Lung (tissue), 11 donors: ENCODE measurements at regions not wholly inside any gene's neighbourhood (a gene's known extent, or its start where the extent isn't known, plus 50 kb on each side); places are given as distances from the start of the nearest gene placed in this dataset.

Source experiments
- ATAC-seq: fragments of 200-7000 bp; cut with Tn5 transposase; one replicate; pipeline ENCODE4 v1.9.1; 2020; ENCODE audit warnings: moderate number of reproducible peaks; ENCODE audit not compliant: insufficient read depth, low FRiP score
- DNase-seq, 3 donors: peaks; one replicate each; pipeline ENCODE4 v3.0.0-alpha.2; 2013 to 2017
- H3K27ac ChIP-seq, 2 donors: one replicate each; pipeline ENCODE4 v1.5.1; 2013; ENCODE audit warnings: mild to moderate bottlenecking in 2 of 2, moderate library complexity in 2 of 2, control low read depth in 1 of 2, inconsistent platforms in 1 of 2, low read depth in 1 of 2, low read length in 1 of 2
- H3K27me3 ChIP-seq, 3 donors: one replicate each; pipeline ENCODE4 v1.5.1; 2013; ENCODE audit warnings: low read length in 2 of 3; ENCODE audit not compliant: control insufficient read depth in 3 of 3, insufficient read depth in 3 of 3
- H3K36me3 ChIP-seq, 4 donors: one replicate each; pipeline ENCODE4 v1.5.1; 2013; ENCODE audit warnings: low read length in 4 of 4, mild to moderate bottlenecking in 1 of 4, moderate library complexity in 1 of 4; ENCODE audit not compliant: control insufficient read depth in 4 of 4, insufficient read depth in 4 of 4
- H3K4me1 ChIP-seq, 5 donors: one replicate each; pipeline ENCODE4 v1.5.1; 2013; ENCODE audit warnings: low read length in 5 of 5, mild to moderate bottlenecking in 2 of 5, moderate library complexity in 1 of 5; ENCODE audit not compliant: control insufficient read depth in 5 of 5, insufficient read depth in 5 of 5
- H3K4me3 ChIP-seq: one replicate; pipeline ENCODE4 v1.5.1; 2013; ENCODE audit warnings: mild to moderate bottlenecking, control low read depth, moderate library complexity
- H3K9ac ChIP-seq, 2 donors: one replicate each; pipeline ENCODE4 v1.5.1; 2013; ENCODE audit warnings: low read length in 2 of 2, control low read depth in 1 of 2; ENCODE audit not compliant: insufficient read depth in 1 of 2
- H3K9me3 ChIP-seq, 4 donors: one replicate each; pipeline ENCODE4 v1.5.1; 2013; ENCODE audit warnings: low read length in 3 of 4, mild to moderate bottlenecking in 1 of 4, moderate library complexity in 1 of 4; ENCODE audit not compliant: control insufficient read depth in 4 of 4, insufficient read depth in 3 of 4
- WGBS, 2 donors: extraction: QIAGEN DNeasy Blood & Tissue Kit; methylation state at CpG; one replicate each; pipeline ENCODE4 v1.1.7; 2013; 5-methylcytosine and 5-hydroxymethylcytosine counted together
- TF ChIP-seq, protein P1 (sequence below): IDR thresholded peaks from 2 replicates; pipeline ENCODE4 v1.5.1; 2012; ENCODE audit warnings: mild to moderate bottlenecking; ENCODE audit errors: control extremely low read depth, extremely low read depth
- donor health status: control.
- donor health status: control.
- donor health status: Bipolar disorder and iron deficiency.
- donor health status: healthy.
- donor health status: DM: yes; HTN: yes; CAD: no.

DNA sequence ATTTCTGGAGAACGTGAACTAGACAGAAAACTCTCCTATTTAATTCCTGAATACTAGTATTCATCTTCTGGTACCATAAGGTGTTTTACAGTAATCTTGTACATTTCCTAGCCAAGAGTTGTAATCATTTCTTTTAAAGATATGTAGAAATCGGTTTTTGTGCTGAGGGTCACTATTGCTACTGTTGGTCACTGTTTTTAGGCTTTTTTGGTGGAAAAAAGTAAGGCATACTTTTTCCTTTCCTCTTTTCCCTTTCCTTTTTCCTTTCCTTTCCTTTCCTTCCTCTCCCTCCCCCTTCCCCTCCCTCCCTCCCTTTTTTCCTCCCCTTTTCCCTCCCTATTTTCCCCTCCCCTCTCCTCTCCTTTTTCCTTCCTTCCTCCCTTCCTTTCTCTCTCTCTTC is 706.4 kb upstream of the GOT2 start:
- DNase-seq: no peak
- Histone ChIP-seq H3K9ac (no peak overlapping the region), H3K27me3 (no peaks in the 10 kb centered on the region), H3K36me3 (no peaks in the 10 kb centered on the region), H3K9me3 (peaks cover 0 to 3% (median 0%) of the 10 kb centered on the region in 4 donors), H3K4me1 (no peaks in the 10 kb centered on the region), H3K4me3 (no peak overlapping the region), H3K27ac (no peak overlapping the region)
- TF ChIP-seq, protein P1, sequence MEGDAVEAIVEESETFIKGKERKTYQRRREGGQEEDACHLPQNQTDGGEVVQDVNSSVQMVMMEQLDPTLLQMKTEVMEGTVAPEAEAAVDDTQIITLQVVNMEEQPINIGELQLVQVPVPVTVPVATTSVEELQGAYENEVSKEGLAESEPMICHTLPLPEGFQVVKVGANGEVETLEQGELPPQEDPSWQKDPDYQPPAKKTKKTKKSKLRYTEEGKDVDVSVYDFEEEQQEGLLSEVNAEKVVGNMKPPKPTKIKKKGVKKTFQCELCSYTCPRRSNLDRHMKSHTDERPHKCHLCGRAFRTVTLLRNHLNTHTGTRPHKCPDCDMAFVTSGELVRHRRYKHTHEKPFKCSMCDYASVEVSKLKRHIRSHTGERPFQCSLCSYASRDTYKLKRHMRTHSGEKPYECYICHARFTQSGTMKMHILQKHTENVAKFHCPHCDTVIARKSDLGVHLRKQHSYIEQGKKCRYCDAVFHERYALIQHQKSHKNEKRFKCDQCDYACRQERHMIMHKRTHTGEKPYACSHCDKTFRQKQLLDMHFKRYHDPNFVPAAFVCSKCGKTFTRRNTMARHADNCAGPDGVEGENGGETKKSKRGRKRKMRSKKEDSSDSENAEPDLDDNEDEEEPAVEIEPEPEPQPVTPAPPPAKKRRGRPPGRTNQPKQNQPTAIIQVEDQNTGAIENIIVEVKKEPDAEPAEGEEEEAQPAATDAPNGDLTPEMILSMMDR: no peak
- no peak for ATAC-seq
- WGBS, 2 donors: 86 to 89% methylated on average over 2 of the region's 2 CpGs

DNA sequence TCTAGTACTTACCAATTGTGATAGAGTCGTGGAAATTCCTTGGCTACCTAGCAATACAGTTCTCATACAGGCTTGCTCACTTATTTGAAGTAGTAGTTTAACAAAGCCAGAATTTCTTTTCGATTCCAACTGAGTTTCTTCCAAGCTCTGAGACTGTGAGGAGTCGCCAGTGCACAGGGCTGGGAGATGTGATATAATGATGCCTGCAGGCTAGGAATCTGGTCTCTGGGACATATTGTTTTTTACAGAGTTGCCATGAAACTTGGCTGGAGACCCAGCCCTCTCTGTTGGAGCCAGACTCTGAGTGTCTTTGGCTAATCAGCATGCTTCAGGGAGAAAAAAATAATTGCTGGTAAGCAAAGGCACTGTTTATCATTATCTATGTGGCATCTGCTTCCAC is 698.8 kb upstream of the GOT2 start:
- TF ChIP-seq, protein P1: no peak
- Histone ChIP-seq H3K36me3 (no peaks in the 10 kb centered on the region), H3K4me1 (no peaks in the 10 kb centered on the region), H3K4me3 (no peak overlapping the region), H3K9me3 (peaks cover 0 to 3% (median 0%) of the 10 kb centered on the region in 4 donors), H3K27me3 (no peaks in the 10 kb centered on the region), H3K27ac (no peak overlapping the region), H3K9ac (no peak overlapping the region)
- peak in 1 of 3 donors; percentile 14 for DNase-seq
- ATAC-seq: no peak
- WGBS, 2 donors: 64 to 83% methylated on average over 3 of the region's 3 CpGs

DNA sequence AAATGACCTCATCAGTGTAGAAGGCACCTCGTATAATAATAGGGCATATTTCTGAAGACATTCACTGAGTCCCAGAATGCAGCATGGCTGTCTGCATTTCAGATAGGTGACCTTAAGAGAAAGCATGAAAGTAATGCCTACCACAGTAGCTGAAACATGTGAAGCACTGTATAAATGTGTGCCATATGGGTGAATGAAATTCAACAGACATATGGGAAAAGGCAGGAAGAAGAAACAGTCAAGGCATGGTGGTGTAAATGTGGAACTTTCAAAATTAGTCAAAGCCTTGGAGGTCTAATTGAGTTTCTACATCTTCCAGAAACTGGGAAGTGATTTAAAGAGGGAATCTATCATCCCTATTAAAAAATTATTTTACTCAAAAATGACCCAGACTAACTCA is 698.2 kb upstream of the GOT2 start:
- H3K9me3 ChIP-seq: peaks cover 0 to 3% (median 0%) of the 10 kb centered on the region in 4 donors
- H3K36me3 ChIP-seq: no peaks in the 10 kb centered on the region
- no peak overlapping the region for H3K27ac ChIP-seq
- ATAC-seq (no peak), DNase-seq (no peak)
- H3K4me1 ChIP-seq: no peaks in the 10 kb centered on the region
- no peak overlapping the region for H3K4me3 ChIP-seq
- WGBS, 2 donors: 78 to 90% methylated on average over 1 of the region's 1 CpG
- H3K27me3 ChIP-seq: no peaks in the 10 kb centered on the region
- H3K9ac ChIP-seq: no peak overlapping the region
- TF ChIP-seq, protein P1: no peak

DNA sequence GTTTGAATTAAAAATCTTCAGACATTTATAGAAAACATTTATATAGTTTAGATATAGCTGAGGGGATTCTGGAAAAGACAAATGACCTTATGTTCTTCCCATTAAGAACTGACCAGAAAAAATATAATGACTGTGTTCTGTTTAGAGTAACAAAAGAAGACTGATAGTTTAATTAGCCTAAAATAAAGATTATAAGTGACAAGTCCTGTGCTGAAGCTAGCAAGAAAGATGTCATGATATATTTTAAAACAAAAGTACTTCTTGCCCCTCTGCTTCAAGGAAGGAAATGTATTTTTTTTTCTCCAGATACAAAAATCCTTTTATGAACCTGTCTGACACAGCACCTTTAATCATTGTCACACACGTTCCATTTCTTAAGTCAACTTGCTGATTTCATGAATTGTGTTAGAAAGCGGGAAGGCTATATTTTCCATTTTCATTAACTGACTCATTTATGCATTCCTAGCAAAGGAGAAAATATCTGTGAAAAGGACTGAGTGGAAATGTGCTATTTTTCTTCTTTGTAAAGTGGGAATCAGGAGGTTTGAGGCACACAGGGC is 690.7 kb upstream of the GOT2 start:
- ATAC-seq: no peak
- Histone ChIP-seq H3K9ac (no peak overlapping the region), H3K27me3 (no peaks in the 10 kb centered on the region), H3K4me1 (peaks cover 0 to 4% (median 0%) of the 10 kb centered on the region in 5 donors), H3K27ac (no peak overlapping the region), H3K4me3 (no peak overlapping the region), H3K36me3 (no peaks in the 10 kb centered on the region), H3K9me3 (peaks cover 0 to 4% (median 0%) of the 10 kb centered on the region in 4 donors)
- TF ChIP-seq, protein P1: no peak
- WGBS, 2 donors: 60 to 67% methylated on average over 2 of the region's 2 CpGs
- DNase-seq: no peak
